ENCODE measurements at regions not wholly inside any gene's neighbourhood (a gene's known extent, or its start where the extent isn't known, plus 50 kb on each side); places are given as distances from the start of the nearest gene placed in this dataset.

- Mint-ChIP-seq H3K27ac (peak overlapping the region; percentile 62), H3K4me1 (peaks cover 29% of the 10 kb centered on the region), H3K36me3 (ENCODE audit: low read depth) (no peaks in the 10 kb centered on the region), H3K4me3 (no peak overlapping the region), H3K27me3 (ENCODE audit: low read depth, poor library complexity) (no peaks in the 10 kb centered on the region), H3K9me3 (peaks cover under 1% of the 10 kb centered on the region)
- no peak for TF ChIP-seq CTCF (IDR thresholded peaks at IDR 0.05)
- DNase-seq, result no peak
These were observed 109.2 kb downstream of the COPS8 start for GRCh38 chr2:237194906-237195305.

GRCh38 chr2:237195396-237196120 lies 109.9 kb downstream of the COPS8 start:
- H3K4me1 Mint-ChIP-seq, result peaks cover 29% of the 10 kb centered on the region
- no peaks in the 10 kb centered on the region for H3K27me3 Mint-ChIP-seq (ENCODE audit: low read depth, poor library complexity)
- H3K36me3 Mint-ChIP-seq (ENCODE audit: low read depth), result no peaks in the 10 kb centered on the region
- peak overlapping the region; percentile 54 for H3K27ac Mint-ChIP-seq
- no peaks in the 10 kb centered on the region for H3K9me3 Mint-ChIP-seq
- no peak overlapping the region for H3K4me3 Mint-ChIP-seq
- DNase-seq, result no peak
- no peak for TF ChIP-seq CTCF (IDR thresholded peaks at IDR 0.05)

GRCh38 chr2:237196409-237196808 lies 110.7 kb downstream of the COPS8 start:
- no peak overlapping the region for H3K27ac Mint-ChIP-seq
- H3K27me3 Mint-ChIP-seq (ENCODE audit: low read depth, poor library complexity), result peaks cover 2% of the 10 kb centered on the region
- H3K9me3 Mint-ChIP-seq, result no peaks in the 10 kb centered on the region
- no peaks in the 10 kb centered on the region for H3K36me3 Mint-ChIP-seq (ENCODE audit: low read depth)
- no peak overlapping the region for H3K4me3 Mint-ChIP-seq
- TF ChIP-seq CTCF (IDR thresholded peaks at IDR 0.05), result no peak
- peaks cover 33% of the 10 kb centered on the region for H3K4me1 Mint-ChIP-seq
- no peak for DNase-seq

GRCh38 chr2:237196866-237197618 lies 111.4 kb downstream of the COPS8 start:
- peaks cover 33% of the 10 kb centered on the region for H3K4me1 Mint-ChIP-seq
- DNase-seq, result no peak

DNA sequence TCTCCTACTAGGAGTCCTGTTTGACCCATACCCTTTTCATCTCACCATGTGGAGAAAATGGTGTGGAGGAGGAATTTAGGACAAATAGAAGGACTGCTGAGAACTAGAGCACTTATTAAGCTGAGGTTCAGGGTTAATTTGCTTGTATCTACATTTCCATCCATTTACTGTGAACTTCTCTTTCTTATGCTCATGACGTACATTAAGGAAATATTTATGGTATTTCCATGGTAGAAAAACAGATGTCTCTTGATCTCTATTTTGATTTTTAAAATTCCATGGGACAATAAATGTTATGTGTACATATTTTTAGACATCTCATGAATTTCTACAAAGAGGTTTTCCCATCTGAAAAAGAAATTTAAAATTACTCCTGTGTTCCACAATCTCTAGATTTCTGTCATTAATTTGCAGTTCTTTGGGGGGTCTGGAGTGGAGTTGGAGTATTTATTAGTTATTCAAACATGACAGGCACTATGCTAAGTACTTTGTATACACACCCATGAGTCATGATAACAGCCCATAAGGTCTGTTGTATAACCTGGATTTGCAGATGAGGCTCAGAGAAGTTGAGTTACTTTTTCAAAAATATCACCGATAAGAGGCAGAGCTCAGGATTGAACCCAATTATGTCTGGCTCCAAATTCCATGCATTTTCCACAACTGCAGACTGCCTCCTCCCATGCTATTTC lies 112.6 kb downstream of the COPS8 start:
- no peak overlapping the region for H3K4me3 Mint-ChIP-seq
- peaks cover 44% of the 10 kb centered on the region for H3K4me1 Mint-ChIP-seq
- peaks cover 2% of the 10 kb centered on the region for H3K27me3 Mint-ChIP-seq (ENCODE audit: low read depth, poor library complexity)
- H3K9me3 Mint-ChIP-seq, result no peaks in the 10 kb centered on the region
- TF ChIP-seq CTCF (IDR thresholded peaks at IDR 0.05), result no peak
- no peak for DNase-seq
- no peaks in the 10 kb centered on the region for H3K36me3 Mint-ChIP-seq (ENCODE audit: low read depth)
- no peak overlapping the region for H3K27ac Mint-ChIP-seq

More at GRCh38 chr2:237196866-237197618, 111.4 kb downstream of the COPS8 start:
- no peak overlapping the region for H3K27ac Mint-ChIP-seq
- no peaks in the 10 kb centered on the region for H3K36me3 Mint-ChIP-seq (ENCODE audit: low read depth)
- no peak for TF ChIP-seq CTCF (IDR thresholded peaks at IDR 0.05)
- H3K27me3 Mint-ChIP-seq (ENCODE audit: low read depth, poor library complexity), result peaks cover 2% of the 10 kb centered on the region
- no peak overlapping the region for H3K4me3 Mint-ChIP-seq
- no peaks in the 10 kb centered on the region for H3K9me3 Mint-ChIP-seq
